ENCODE measurements at regions not wholly inside any gene's neighbourhood (a gene's known extent, or its start where the extent isn't known, plus 50 kb on each side); places are given as distances from the start of the nearest gene placed in this dataset.

GRCh38 chr4:13902146-13902545 lies 274.6 kb upstream of the BOD1L1 start:
- H3T11ph ChIP-seq (ENCODE audit: low read length) = no peak overlapping the region
- H4K20me1 ChIP-seq (ENCODE audit: control insufficient read depth, insufficient read depth, insufficient read length) = no peaks in the 10 kb centered on the region
- no peak for TF ChIP-seq CTCF (conservative IDR thresholded peaks at IDR 0.05)
- H2AFZ ChIP-seq (ENCODE audit: low read length) = no peak overlapping the region
- no peak overlapping the region for H2AK5ac ChIP-seq (ENCODE audit: insufficient read length, low read length)
- H3K4me1 Mint-ChIP-seq = peaks cover 11 to 12% of the 10 kb centered on the region in 2 experiments
- no peak overlapping the region for H2BK20ac ChIP-seq (ENCODE audit: low read depth, low read length, poor library complexity, severe bottlenecking)
- no peaks in the 10 kb centered on the region for H3K27me3 Mint-ChIP-seq (ENCODE audit: low read depth)
- no peak for DNase-seq
- no peak overlapping the region for H3K4ac ChIP-seq (ENCODE audit: low read depth, low read length)
- no peak overlapping the region for H3K9ac ChIP-seq (ENCODE audit: extremely low read depth, insufficient read length, low read length)
- no peak overlapping the region for H3K27ac ChIP-seq (ENCODE audit: insufficient read length, low read depth, low read length)
- no peaks in the 10 kb centered on the region for H3K79me1 ChIP-seq (ENCODE audit: insufficient read depth, low read depth, low read length, poor library complexity, severe bottlenecking)
- no peak overlapping the region for H4K5ac ChIP-seq (ENCODE audit: insufficient read length, low read depth, low read length)
- no peak overlapping the region for H3K14ac ChIP-seq (ENCODE audit: insufficient read depth, low read length)
- H3K27ac Mint-ChIP-seq = no peak overlapping the region
- no peak overlapping the region for H3K56ac ChIP-seq (ENCODE audit: insufficient read length, low read depth, low read length)
- no peak overlapping the region for H3K23ac ChIP-seq (ENCODE audit: insufficient read length, low read depth, low read length)
- H2BK120ac ChIP-seq (ENCODE audit: low read depth, low read length, poor library complexity, severe bottlenecking) = no peak overlapping the region
- no peaks in the 10 kb centered on the region for H3K36me3 Mint-ChIP-seq (ENCODE audit: insufficient read depth in 1 of 3, low read depth in 3 of 3)
- WGBS (ENCODE audit: extremely low coverage, insufficient read length, low lambda C conversion rate) = no CpG with 5 or more reads among the region's 1 CpG
- H2BK5ac ChIP-seq (ENCODE audit: insufficient read length, low read length) = no peak overlapping the region
- H2BK12ac ChIP-seq (ENCODE audit: insufficient read length, low read depth, low read length) = no peak overlapping the region
- no peaks in the 10 kb centered on the region for H3K79me2 ChIP-seq (ENCODE audit: insufficient read depth, low read length)
- H3K4me3 Mint-ChIP-seq = no peak overlapping the region
- no peaks in the 10 kb centered on the region for H3K9me3 Mint-ChIP-seq
- H3K27me3 ChIP-seq (ENCODE audit: insufficient read depth, low read length) = no peaks in the 10 kb centered on the region
- H3K4me2 ChIP-seq (ENCODE audit: insufficient read depth, insufficient read length, low read length) = no peak overlapping the region
- H2BK15ac ChIP-seq (ENCODE audit: low read depth, low read length) = no peak overlapping the region
- peaks cover 1% of the 10 kb centered on the region for H3K4me1 ChIP-seq (ENCODE audit: insufficient read depth, low read length)
- no peaks in the 10 kb centered on the region for H3K23me2 ChIP-seq (ENCODE audit: insufficient read length, low read depth, low read length, poor library complexity, severe bottlenecking)
- no peak overlapping the region for H4K8ac ChIP-seq (replicated peaks; ENCODE audit: insufficient read length, low read depth, low read length)
- H3K9me3 ChIP-seq (ENCODE audit: control insufficient read depth, low read depth, low read length) = no peaks in the 10 kb centered on the region
- no peak overlapping the region for H3K18ac ChIP-seq (ENCODE audit: insufficient read length, low read depth, low read length)
- H4K91ac ChIP-seq (ENCODE audit: insufficient read length, low read depth, low read length) = no peak overlapping the region

All from H9 (cell line).